ENCODE measurements at regions not wholly inside any gene's neighbourhood (a gene's known extent, or its start where the extent isn't known, plus 50 kb on each side); places are given as distances from the start of the nearest gene placed in this dataset.

DNA sequence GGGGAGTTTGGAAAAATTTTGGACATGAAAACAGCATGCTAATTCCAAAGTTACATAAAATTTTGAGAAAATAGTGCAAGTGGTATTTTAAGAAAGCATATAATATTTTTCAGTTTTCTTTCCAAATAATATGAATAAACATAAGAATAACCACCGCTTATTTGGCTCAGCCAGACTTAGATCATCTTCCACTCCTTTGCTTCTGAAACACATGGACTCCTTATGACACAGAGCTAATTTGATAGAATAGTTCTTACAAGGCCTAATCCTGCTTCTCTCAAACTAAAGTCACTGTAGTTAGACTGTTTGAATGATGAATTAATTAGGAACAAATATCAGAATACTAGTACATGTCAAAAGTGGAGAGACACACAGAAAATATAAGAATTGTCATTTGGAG lies 165.5 kb downstream of the POSTN start:
- TF ChIP-seq, protein P1, sequence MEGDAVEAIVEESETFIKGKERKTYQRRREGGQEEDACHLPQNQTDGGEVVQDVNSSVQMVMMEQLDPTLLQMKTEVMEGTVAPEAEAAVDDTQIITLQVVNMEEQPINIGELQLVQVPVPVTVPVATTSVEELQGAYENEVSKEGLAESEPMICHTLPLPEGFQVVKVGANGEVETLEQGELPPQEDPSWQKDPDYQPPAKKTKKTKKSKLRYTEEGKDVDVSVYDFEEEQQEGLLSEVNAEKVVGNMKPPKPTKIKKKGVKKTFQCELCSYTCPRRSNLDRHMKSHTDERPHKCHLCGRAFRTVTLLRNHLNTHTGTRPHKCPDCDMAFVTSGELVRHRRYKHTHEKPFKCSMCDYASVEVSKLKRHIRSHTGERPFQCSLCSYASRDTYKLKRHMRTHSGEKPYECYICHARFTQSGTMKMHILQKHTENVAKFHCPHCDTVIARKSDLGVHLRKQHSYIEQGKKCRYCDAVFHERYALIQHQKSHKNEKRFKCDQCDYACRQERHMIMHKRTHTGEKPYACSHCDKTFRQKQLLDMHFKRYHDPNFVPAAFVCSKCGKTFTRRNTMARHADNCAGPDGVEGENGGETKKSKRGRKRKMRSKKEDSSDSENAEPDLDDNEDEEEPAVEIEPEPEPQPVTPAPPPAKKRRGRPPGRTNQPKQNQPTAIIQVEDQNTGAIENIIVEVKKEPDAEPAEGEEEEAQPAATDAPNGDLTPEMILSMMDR (IDR thresholded peaks at IDR 0.05; ENCODE audit: low read depth, low read length) = no peak
- no peak for TF ChIP-seq MYC (IDR thresholded peaks at IDR 0.05; ENCODE audit: low read depth, low read length)

Measured in NB4 (cell line).